GM20431 (cell line): ENCODE measurements at regions not wholly inside any gene's neighbourhood (a gene's known extent, or its start where the extent isn't known, plus 50 kb on each side); places are given as distances from the start of the nearest gene placed in this dataset.
"Not testable (repeated sequence)": the region's sequence is repeated elsewhere in the genome, so short reads cannot be mapped to it uniquely, and the experiment has no call there.

Source experiments
- in situ Hi-C: fragments of 300-500 bp; cut with MseI, MboI; formaldehyde crosslinking; loops from one replicate; pipeline ENCODE4 v1.15.0; 2020; ENCODE audit warnings: low sequenced_read_pairs; ENCODE audit not compliant: unreplicated experiment

- in situ Hi-C loops = no loop called here
Measured at GRCh38 chr15:20348900-20349773, 192.5 kb downstream of the GOLGA6L6 start.

GRCh38 chr15:20348291-20348899 is 193.2 kb downstream of the GOLGA6L6 start:
- in situ Hi-C loops = no loop called here

GRCh38 chr15:20346082-20346805 is 195.4 kb downstream of the GOLGA6L6 start:
- in situ Hi-C loops = no loop called here

- in situ Hi-C loops = no loop called here
Measured at GRCh38 chr15:20345401-20345958, 196.1 kb downstream of the GOLGA6L6 start.

GRCh38 chr15:20344601-20345400 is 196.8 kb downstream of the GOLGA6L6 start:
- in situ Hi-C loops = no loop called here

- in situ Hi-C loops = not testable (repeated sequence)
Measured at GRCh38 chr15:20343395-20344211, 198.0 kb downstream of the GOLGA6L6 start.

- in situ Hi-C loops = not testable (repeated sequence)
Measured at GRCh38 chr15:20342601-20343394, 198.8 kb downstream of the GOLGA6L6 start.

- in situ Hi-C loops = no loop called here
Measured at GRCh38 chr15:20341901-20342600, 199.5 kb downstream of the GOLGA6L6 start.

- in situ Hi-C loops = no loop called here
Measured at GRCh38 chr15:20340931-20341661, 200.5 kb downstream of the GOLGA6L6 start.

- in situ Hi-C loops = no loop called here
Measured at GRCh38 chr15:20340331-20340811, 201.2 kb downstream of the GOLGA6L6 start.

- in situ Hi-C loops = not testable (repeated sequence)
Measured at GRCh38 chr15:20339086-20339791, 202.4 kb downstream of the GOLGA6L6 start.

GRCh38 chr15:20338671-20339070 is 202.9 kb downstream of the GOLGA6L6 start:
- in situ Hi-C loops = not testable (repeated sequence)

GRCh38 chr15:20337238-20337637 is 204.4 kb downstream of the GOLGA6L6 start:
- in situ Hi-C loops = not testable (repeated sequence)

- in situ Hi-C loops = not testable (repeated sequence)
Measured at GRCh38 chr15:20334451-20334850, 207.1 kb downstream of the GOLGA6L6 start.

GRCh38 chr15:20325751-20326150 is 215.8 kb downstream of the GOLGA6L6 start:
- in situ Hi-C loops = not testable (repeated sequence)

- in situ Hi-C loops = not testable (repeated sequence)
Measured at GRCh38 chr15:20317132-20317531, 224.5 kb downstream of the GOLGA6L6 start.
